Uterus (tissue), 2 donors: ENCODE measurements at regions not wholly inside any gene's neighbourhood (a gene's known extent, or its start where the extent isn't known, plus 50 kb on each side); places are given as distances from the start of the nearest gene placed in this dataset.

Experiments
- CTCF ChIP-seq, 4 experiments: fragments of 200-600 bp in 2 of 4; fragments of 450-650 bp in 2 of 4; sonication (generic) in 2 of 4; IDR thresholded peaks; one replicate each; pipeline ENCODE4 v1.5.1; 2016 to 2019; ENCODE audit warnings: antibody characterized with exemption in 4 of 4, mild to moderate bottlenecking in 2 of 4, moderate library complexity in 1 of 4
- POLR2A ChIP-seq, 2 donors: fragments of 450-650 bp; IDR thresholded peaks; one replicate each; pipeline ENCODE4 v1.6.1; 2016; ENCODE audit warnings: antibody characterized with exemption in 2 of 2, mild to moderate bottlenecking in 1 of 2, moderate library complexity in 1 of 2

DNA sequence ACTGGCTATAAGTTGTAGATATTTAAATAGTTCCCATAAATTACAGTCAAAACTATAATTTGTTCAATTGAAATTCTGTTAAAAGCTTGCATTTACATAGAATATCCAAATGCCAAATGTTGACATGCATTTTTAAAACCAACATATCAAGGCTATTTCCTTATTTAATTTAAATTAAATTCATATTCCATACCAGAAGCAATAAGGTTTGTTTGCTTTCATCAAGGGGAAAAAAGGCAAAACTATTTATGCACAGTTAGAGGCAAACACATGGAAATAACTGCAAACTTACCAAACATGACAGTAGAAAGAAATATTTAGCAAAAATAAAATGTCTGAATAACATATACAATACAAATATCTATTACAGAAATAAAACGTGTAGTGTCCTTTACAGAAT is 1581.2 kb upstream of the TENM4 start:
- TF ChIP-seq CTCF (IDR thresholded peaks at IDR 0.05) (no peak), POLR2A (IDR thresholded peaks at IDR 0.05) (no peak)
